Esophagus mucosa (tissue), 1 donor: ENCODE measurements at regions not wholly inside any gene's neighbourhood (a gene's known extent, or its start where the extent isn't known, plus 50 kb on each side); places are given as distances from the start of the nearest gene placed in this dataset.
A peak's percentile ranks its signal among the peaks of the same experiment; 100 is the strongest.
"Not testable (repeated sequence)": the region's sequence is repeated elsewhere in the genome, so short reads cannot be mapped to it uniquely, and the experiment has no call there.

ENCODE experiments used
- ATAC-seq: fragments of 200-7000 bp; cut with Tn5 transposase; one replicate; pipeline ENCODE4 v1.9.1; 2020
- donor health status: DM: yes; HTN: yes; CAD: no.

GRCh38 chr18:51248685-51249084 lies 51.2 kb upstream of the MEX3C start:
- no peak for ATAC-seq

GRCh38 chr18:51250006-51250405 lies 52.5 kb upstream of the MEX3C start:
- ATAC-seq: no peak

- ATAC-seq: no peak
Measured at GRCh38 chr18:51250458-51251024, 53.1 kb upstream of the MEX3C start.

- ATAC-seq: peak; percentile 51
Measured at GRCh38 chr18:51251625-51252024, 54.1 kb upstream of the MEX3C start.

- no peak for ATAC-seq
Measured at GRCh38 chr18:51253476-51253875, 56.0 kb upstream of the MEX3C start.

GRCh38 chr18:51255693-51256092 lies 58.2 kb upstream of the MEX3C start:
- no peak for ATAC-seq

GRCh38 chr18:51257150-51257549 lies 59.7 kb upstream of the MEX3C start:
- ATAC-seq: no peak

GRCh38 chr18:51260118-51260517 lies 62.6 kb upstream of the MEX3C start:
- ATAC-seq: no peak

GRCh38 chr18:51266077-51266476 lies 68.6 kb upstream of the MEX3C start:
- not testable (repeated sequence) for ATAC-seq

- peak; percentile 62 for ATAC-seq
Measured at GRCh38 chr18:51266773-51267172, 69.3 kb upstream of the MEX3C start.

GRCh38 chr18:51273437-51273836 lies 76.0 kb upstream of the MEX3C start:
- ATAC-seq: no peak

- no peak for ATAC-seq
Measured at GRCh38 chr18:51275712-51276476, 78.4 kb upstream of the MEX3C start.

GRCh38 chr18:51278045-51278649 lies 80.7 kb upstream of the MEX3C start:
- peak; percentile 55 for ATAC-seq

- ATAC-seq: no peak
Measured at GRCh38 chr18:51279367-51279984, 82.0 kb upstream of the MEX3C start.

GRCh38 chr18:51287818-51288508 lies 90.5 kb upstream of the MEX3C start:
- no peak for ATAC-seq

GRCh38 chr18:51288582-51288981 lies 91.1 kb upstream of the MEX3C start:
- ATAC-seq: no peak

- no peak for ATAC-seq
Measured at GRCh38 chr18:51290860-51291259, 93.4 kb upstream of the MEX3C start.

GRCh38 chr18:51300912-51301311 lies 103.4 kb upstream of the MEX3C start:
- no peak for ATAC-seq

- ATAC-seq: no peak
Measured at GRCh38 chr18:51301376-51301775, 103.9 kb upstream of the MEX3C start.

- no peak for ATAC-seq
Measured at GRCh38 chr18:51316677-51317076, 119.2 kb upstream of the MEX3C start.

- no peak for ATAC-seq
Measured at GRCh38 chr18:51321696-51322095, 124.2 kb upstream of the MEX3C start.

GRCh38 chr18:51323961-51324360 lies 126.5 kb upstream of the MEX3C start:
- no peak for ATAC-seq

- ATAC-seq: no peak
Measured at GRCh38 chr18:51330148-51330547, 132.7 kb upstream of the MEX3C start.
